Prostate gland (tissue), 1 donor: ENCODE measurements at regions not wholly inside any gene's neighbourhood (a gene's known extent, or its start where the extent isn't known, plus 50 kb on each side); places are given as distances from the start of the nearest gene placed in this dataset.

Experiments
- POLR2A ChIP-seq: fragments of 450-650 bp; IDR thresholded peaks from one replicate; pipeline ENCODE4 v1.6.1; 2016; ENCODE audit warnings: antibody characterized with exemption, mild to moderate bottlenecking
- POLR2AphosphoS5 ChIP-seq: sonication (generic); formaldehyde crosslinking; IDR thresholded peaks from one replicate; pipeline ENCODE4 v1.6.1; 2017; ENCODE audit warnings: antibody characterized with exemption

DNA sequence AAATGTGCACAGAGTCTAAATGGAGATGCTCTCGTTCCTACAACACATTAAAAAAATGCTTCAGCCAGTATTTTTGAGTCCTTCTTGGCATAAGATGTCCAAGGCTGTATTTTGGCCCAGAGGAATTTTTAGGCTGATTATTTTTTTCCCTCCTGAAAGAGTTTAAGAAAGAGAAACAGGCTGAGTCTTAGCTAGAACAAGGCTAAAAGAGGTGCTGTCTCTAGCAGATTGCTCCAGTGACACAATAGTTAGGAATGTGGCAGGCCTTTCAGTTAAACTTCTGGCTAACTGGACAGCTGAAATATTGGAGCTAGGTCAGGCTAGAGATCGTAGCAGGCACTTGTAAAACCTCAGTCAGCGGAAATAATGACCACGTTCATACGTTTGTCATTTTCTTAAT is 271.4 kb upstream of the RARB start:
- TF ChIP-seq POLR2A (no peak), POLR2AphosphoS5 (peak; percentile 6)
